H1 (cell line): ENCODE measurements at regions not wholly inside any gene's neighbourhood (a gene's known extent, or its start where the extent isn't known, plus 50 kb on each side); places are given as distances from the start of the nearest gene placed in this dataset.

Experiments
- CTCF ChIA-PET: fragments of 300-600 bp; sonication (Branson Sonifier 250); formaldehyde crosslinking; loops from one replicate; lab custom pipeline; 2021; ENCODE audit not compliant: partially characterized antibody; lab: Charles Lee
- POLR2A ChIA-PET: fragments of 300-600 bp; sonication (Branson Sonifier 250); formaldehyde crosslinking; loops from one replicate; lab custom pipeline; 2021; ENCODE audit warnings: inconsistent platforms; ENCODE audit not compliant: partially characterized antibody; lab: Charles Lee
- DNase-seq, 2 experiments: peaks; one replicate each; pipeline versions ENCODE4 v3.0.0 to v3.0.0-alpha.2; 2010 to 2022; ENCODE audit warnings: low spot score in 2 of 2, low read depth in 1 of 2, mixed read lengths in 1 of 2
- FAIRE-seq: peaks from 2 replicates; lab custom pipeline; 2011; peaks lifted over from hg19 to GRCh38; lab: Jason Lieb, UNC
- H2AFZ ChIP-seq: 2 replicates; pipeline ENCODE4 v1.8.1; 2012; ENCODE audit warnings: low read length, inconsistent platforms
- H2AK5ac ChIP-seq: 2 replicates; pipeline ENCODE4 v1.6.1; 2013; ENCODE audit warnings: low read depth, low read length
- H2BK120ac ChIP-seq: replicated peaks from 2 replicates; pipeline ENCODE3; 2013; ENCODE audit warnings: low read depth, low read length, inconsistent platforms
- H2BK12ac ChIP-seq: 2 replicates; pipeline ENCODE4 v1.6.1; 2013; ENCODE audit warnings: low read depth, low read length
- H2BK15ac ChIP-seq: 2 replicates; pipeline ENCODE4 v1.6.1; 2013; ENCODE audit warnings: low read length
- H2BK20ac ChIP-seq: 2 replicates; pipeline ENCODE4 v1.6.1; 2013; ENCODE audit warnings: low read length
- H2BK5ac ChIP-seq: 2 replicates; pipeline ENCODE4 v1.6.1; 2013; ENCODE audit warnings: low read depth, low read length
- H3K14ac ChIP-seq: 2 replicates; pipeline ENCODE4 v1.6.1; 2013; ENCODE audit warnings: inconsistent platforms; ENCODE audit not compliant: insufficient read length
- H3K18ac ChIP-seq: 2 replicates; pipeline ENCODE4 v1.6.1; 2013; ENCODE audit warnings: low read length; ENCODE audit errors: extremely low read depth
- H3K23ac ChIP-seq: 2 replicates; pipeline ENCODE4 v1.6.1; 2013; ENCODE audit warnings: inconsistent platforms; ENCODE audit not compliant: insufficient read length
- H3K23me2 ChIP-seq: 2 replicates; pipeline ENCODE4 v1.6.1; 2013; ENCODE audit warnings: low read depth, low read length
- H3K27ac ChIP-seq: 2 replicates; pipeline ENCODE4 v1.6.1; 2011; ENCODE audit warnings: low read depth, low read length, inconsistent platforms
- H3K27me3 ChIP-seq, 4 experiments: replicated peaks in 1 of 4; 1 replicate in 1 of 4; 2 replicates in 3 of 4; pipeline versions ENCODE4 v1.6.1 to v1.8.1; 2011 to 2013; ENCODE audit warnings: low read length in 3 of 4, mild to moderate bottlenecking in 3 of 4, inconsistent platforms in 2 of 4, mixed read lengths in 2 of 4, moderate library complexity in 1 of 4; ENCODE audit not compliant: control insufficient read depth in 3 of 4, insufficient read depth in 3 of 4; ENCODE audit errors: extremely low read depth in 1 of 4
- H3K36me3 ChIP-seq, 4 experiments: 2 replicates each; pipeline versions ENCODE4 v1.6.1 to v1.8.1; 2011 to 2013; ENCODE audit warnings: mild to moderate bottlenecking in 4 of 4, low read length in 3 of 4, moderate library complexity in 2 of 4, control low read depth in 1 of 4, inconsistent platforms in 1 of 4; ENCODE audit not compliant: insufficient read depth in 4 of 4, control insufficient read depth in 2 of 4
- H3K4ac ChIP-seq: replicated peaks from 2 replicates; pipeline ENCODE3; 2013; ENCODE audit warnings: low read length, low read depth, mixed read lengths, inconsistent platforms; ENCODE audit not compliant: insufficient read length
- H3K4me1 ChIP-seq, 4 experiments: replicated peaks in 1 of 4; 1 replicate in 1 of 4; 2 replicates in 3 of 4; pipeline versions ENCODE4 v1.6.1 to v1.8.1; 2011 to 2013; ENCODE audit warnings: low read length in 3 of 4, inconsistent platforms in 2 of 4, mixed read lengths in 1 of 4; ENCODE audit not compliant: insufficient read depth in 4 of 4, control insufficient read depth in 3 of 4
- H3K4me2 ChIP-seq, 2 experiments: 2 replicates each; pipeline versions ENCODE4 v1.6.1 to v1.8.1; 2011 to 2013; ENCODE audit warnings: low read depth in 2 of 2, low read length in 2 of 2, control low read depth in 1 of 2, inconsistent platforms in 1 of 2, mild to moderate bottlenecking in 1 of 2; ENCODE audit not compliant: insufficient read depth in 1 of 2
- H3K4me3 ChIP-seq, 4 experiments: fragments of 200-600, 300-600 bp in 1 of 4; sonication (generic), shearing (Covaris generic), sonication (Bioruptor Twin) in 1 of 4; 2 replicates each; pipeline versions ENCODE4 v1.5.1 to v1.8.1; 2011 to 2016; ENCODE audit warnings: low read length in 4 of 4, low read depth in 3 of 4, control low read depth in 2 of 4, inconsistent platforms in 2 of 4, mild to moderate bottlenecking in 2 of 4, mixed read lengths in 1 of 4, moderate library complexity in 1 of 4; ENCODE audit not compliant: insufficient read depth in 2 of 4; ENCODE audit errors: extremely low read depth in 1 of 4
- H3K56ac ChIP-seq: replicated peaks from 2 replicates; pipeline ENCODE3; 2013; ENCODE audit warnings: low read depth, mild to moderate bottlenecking, mixed read lengths, low read length, inconsistent platforms; ENCODE audit not compliant: insufficient read length
- H3K79me1 ChIP-seq: 2 replicates; pipeline ENCODE4 v1.6.1; 2013; ENCODE audit warnings: low read depth, low read length, control low read depth
- H3K79me2 ChIP-seq, 2 experiments: 2 replicates each; pipeline versions ENCODE4 v1.6.1 to v1.8.1; 2012 to 2013; ENCODE audit warnings: low read length in 2 of 2, mild to moderate bottlenecking in 2 of 2, inconsistent platforms in 1 of 2; ENCODE audit not compliant: insufficient read depth in 2 of 2, control insufficient read depth in 1 of 2
- H3K9ac ChIP-seq, 4 experiments: replicated peaks in 1 of 4; 1 replicate in 1 of 4; 2 replicates in 3 of 4; pipeline versions ENCODE4 v1.6.1 to v1.8.1; 2011 to 2013; ENCODE audit warnings: low read depth in 3 of 4, low read length in 3 of 4, control low read depth in 2 of 4, mild to moderate bottlenecking in 2 of 4, moderate library complexity in 2 of 4, inconsistent platforms in 1 of 4; ENCODE audit errors: extremely low read depth in 1 of 4
- H3K9me3 ChIP-seq, 2 experiments: 2 replicates each; pipeline versions ENCODE4 v1.6.1 to v1.8.1; 2012 to 2013; ENCODE audit warnings: mild to moderate bottlenecking in 2 of 2, moderate library complexity in 2 of 2, control low read depth in 1 of 2, inconsistent platforms in 1 of 2, low read depth in 1 of 2, low read length in 1 of 2, mixed read lengths in 1 of 2; ENCODE audit not compliant: insufficient read depth in 2 of 2
- H4K20me1 ChIP-seq, 2 experiments: replicated peaks in 1 of 2; 2 replicates each; pipeline versions ENCODE3 to v1.8.1; 2011 to 2013; ENCODE audit warnings: inconsistent platforms in 2 of 2, low read length in 2 of 2, mild to moderate bottlenecking in 1 of 2; ENCODE audit not compliant: insufficient read depth in 2 of 2, control insufficient read depth in 1 of 2
- H4K5ac ChIP-seq: 2 replicates; pipeline ENCODE4 v1.6.1; 2013; ENCODE audit warnings: low read length, low read depth, mixed read lengths, inconsistent platforms; ENCODE audit not compliant: insufficient read length
- H4K8ac ChIP-seq: 2 replicates; pipeline ENCODE4 v1.8.0; 2013; ENCODE audit warnings: mild to moderate bottlenecking, moderate library complexity, low read length, inconsistent platforms; ENCODE audit not compliant: insufficient read depth; ENCODE audit errors: extremely low read depth
- H4K91ac ChIP-seq: replicated peaks from 2 replicates; pipeline ENCODE3; 2013; ENCODE audit warnings: low read length, mixed read lengths, inconsistent platforms; ENCODE audit not compliant: insufficient read length
- ASH2L ChIP-seq: fragments of 200-600, 300-600 bp; sonication (generic); IDR thresholded peaks from one replicate; pipeline ENCODE4 v1.7.1; 2017; ENCODE audit warnings: low read length
- BRCA1 ChIP-seq: IDR thresholded peaks from 2 replicates; pipeline ENCODE4 v1.6.1; 2012; ENCODE audit warnings: low read depth, low read length, improper control_type of control experiment
- FOSL1 ChIP-seq: IDR thresholded peaks from 2 replicates; pipeline ENCODE4 v1.6.1; 2011; ENCODE audit warnings: mild to moderate bottlenecking, low read depth, low read length, moderate library complexity; ENCODE audit not compliant: insufficient read depth
- KDM4A ChIP-seq: IDR thresholded peaks from one replicate; pipeline ENCODE4 v1.7.1; 2012; ENCODE audit warnings: low read depth, mild to moderate bottlenecking, moderate library complexity, low read length, inconsistent platforms; ENCODE audit not compliant: severe bottlenecking
- KDM5A ChIP-seq: fragments of 200-600 bp; IDR thresholded peaks from 2 replicates; pipeline ENCODE4 v1.7.1; 2012; ENCODE audit warnings: mild to moderate bottlenecking, low read length, inconsistent platforms, mixed read lengths
- POLR2A ChIP-seq, 2 experiments: IDR thresholded peaks; 1 replicate in 1 of 2; 2 replicates in 1 of 2; pipeline ENCODE4 v1.6.1; 2011; ENCODE audit warnings: low read depth in 2 of 2, low read length in 2 of 2, mild to moderate bottlenecking in 2 of 2; ENCODE audit errors: control extremely low read depth in 1 of 2
- RFX5 ChIP-seq: IDR thresholded peaks from 2 replicates; pipeline ENCODE4 v1.6.1; 2011; ENCODE audit warnings: low read depth, low read length, improper control_type of control experiment, borderline replicate concordance
- RNF2 ChIP-seq: fragments of 200-900, 300-1000 bp; sonication (generic); IDR thresholded peaks from 2 replicates; pipeline ENCODE4 v1.7.1; 2016; ENCODE audit warnings: borderline replicate concordance, low read depth, mild to moderate bottlenecking, antibody characterized with exemption, low read length; ENCODE audit not compliant: poor library complexity, severe bottlenecking; ENCODE audit errors: missing control alignments
- SIN3A ChIP-seq, 2 experiments: IDR thresholded peaks in 1 of 2; conservative IDR thresholded peaks in 1 of 2; 2 replicates each; pipeline ENCODE4 v1.6.1; 2011 to 2012; ENCODE audit warnings: low read length in 2 of 2, improper control_type of control experiment in 1 of 2, low read depth in 1 of 2, mild to moderate bottlenecking in 1 of 2
- SIRT6 ChIP-seq: IDR thresholded peaks from one replicate; pipeline ENCODE4 v1.7.1; 2012; ENCODE audit warnings: low read length, inconsistent platforms
- SP2 ChIP-seq: IDR thresholded peaks from 2 replicates; pipeline ENCODE4 v1.6.1; 2012; ENCODE audit warnings: mild to moderate bottlenecking, low read length, inconsistent platforms
- SRF ChIP-seq: IDR thresholded peaks from 2 replicates; pipeline ENCODE4 v1.6.1; 2011; ENCODE audit warnings: mild to moderate bottlenecking, low read depth, low read length, moderate library complexity
- TAF7 ChIP-seq: optimal IDR thresholded peaks from 2 replicates; pipeline ENCODE3; 2011; ENCODE audit warnings: low read depth, mild to moderate bottlenecking, inconsistent platforms, low read length, moderate library complexity, borderline replicate concordance
- TEAD4 ChIP-seq: IDR thresholded peaks from 2 replicates; pipeline ENCODE4 v1.6.1; 2012; ENCODE audit warnings: low read depth, low read length, inconsistent platforms, mixed read lengths
- ZNF274 ChIP-seq: IDR thresholded peaks from 2 replicates; pipeline ENCODE4 v1.7.0; 2012; ENCODE audit warnings: low read length, borderline replicate concordance; ENCODE audit errors: extremely low read depth
- WGBS, 2 experiments: shearing (Covaris generic) in 1 of 2; methylation state at CpG; one replicate each; pipeline versions ENCODE4 v1.1.6 to v1.1.7; 2013 to 2015; ENCODE audit warnings: low lambda C conversion rate in 2 of 2, mixed read lengths in 2 of 2, inconsistent platforms in 1 of 2, low coverage in 1 of 2, missing lambda C conversion rate in 1 of 2; ENCODE audit not compliant: insufficient replicate concordance in 2 of 2, insufficient coverage in 1 of 2, insufficient read length in 1 of 2; ENCODE audit errors: extremely low coverage in 1 of 2, missing lambda C conversion rate in 1 of 2; 5-methylcytosine and 5-hydroxymethylcytosine counted together

- no peak overlapping the region for H3K27ac ChIP-seq
- no peak overlapping the region for H3K56ac ChIP-seq
- H3K79me1 ChIP-seq, result no peaks in the 10 kb centered on the region
- no peak overlapping the region for H2AFZ ChIP-seq
- no peak overlapping the region for H3K14ac ChIP-seq
- H2BK120ac ChIP-seq, result no peak overlapping the region
- H4K91ac ChIP-seq, result no peak overlapping the region
- H2BK5ac ChIP-seq, result no peak overlapping the region
- no peak overlapping the region for H3K18ac ChIP-seq
- H3K9ac ChIP-seq, result no peak overlapping the region
- no peak overlapping the region for H3K23ac ChIP-seq
- H4K20me1 ChIP-seq, result no peaks in the 10 kb centered on the region
- FAIRE-seq, result no peak
- H2BK20ac ChIP-seq, result no peak overlapping the region
- no peak for DNase-seq
- H3K23me2 ChIP-seq, result no peaks in the 10 kb centered on the region; the same call in 1 of the 2 replicates
- POLR2A ChIA-PET, result interaction anchor here (1.5 kb wide), 1 partner anchor 10 kb away, joined by 4 read pairs; no protein-coding TSS in a partner anchor
- no peaks in the 10 kb centered on the region for H3K27me3 ChIP-seq
- H3K4ac ChIP-seq, result no peak overlapping the region
- no peaks in the 10 kb centered on the region for H3K9me3 ChIP-seq
- no peak overlapping the region for H2AK5ac ChIP-seq
- H3K79me2 ChIP-seq, result no peaks in the 10 kb centered on the region
- H3K4me3 ChIP-seq, result no peak overlapping the region
- H3K36me3 ChIP-seq, result no peaks in the 10 kb centered on the region
- H4K5ac ChIP-seq, result no peak overlapping the region
- no peaks in the 10 kb centered on the region for H3K4me1 ChIP-seq
- H3K4me2 ChIP-seq, result no peak overlapping the region
- CTCF ChIA-PET, result interaction anchor here (1.2 to 2.0 kb wide), 4 partner anchors 8 to 65 kb away, joined by 3 to 9 read pairs (median 5); no protein-coding TSS in a partner anchor
- H2BK12ac ChIP-seq, result no peak overlapping the region
- 94% methylated on average over 3 of the region's 3 CpGs; no CpG with 5 or more reads in 1 of the 2 experiments for WGBS, 2 experiments
- H4K8ac ChIP-seq, result no peak overlapping the region
- H2BK15ac ChIP-seq, result no peak overlapping the region
- TF ChIP-seq KDM4A (no peak), FOSL1 (no peak), SIN3A (conservative IDR thresholded peaks at IDR 0.05 in 1 of 2, IDR thresholded peaks at IDR 0.05 in 1 of 2; ENCODE audit: low read depth in 1 of 2, low read length in 2 of 2) (no peak), TAF7 (no peak), TEAD4 (no peak), RFX5 (no peak), SIRT6 (no peak), POLR2A (IDR thresholded peaks at IDR 0.05; ENCODE audit: control extremely low read depth in 1 of 2, low read depth in 2 of 2, low read length in 2 of 2) (no peak), SP2 (no peak), RNF2 (no peak), BRCA1 (no peak), ASH2L (no peak), ZNF274 (no peak), KDM5A (no peak), SRF (no peak)
Observed at GRCh38 chr21:39047046-39047445, 136.2 kb downstream of the PSMG1 start.
